NCI-H345 treated with DMSO at 0.1 percent for 48 hours (cell line): ENCODE measurements at regions not wholly inside any gene's neighbourhood (a gene's known extent, or its start where the extent isn't known, plus 50 kb on each side); places are given as distances from the start of the nearest gene placed in this dataset.
A peak's percentile ranks its signal among the peaks of the same experiment; 100 is the strongest.
"Not testable (repeated sequence)": the region's sequence is repeated elsewhere in the genome, so short reads cannot be mapped to it uniquely, and the experiment has no call there.

Experiments used
- DNase-seq: peaks from one replicate; lab custom pipeline; 2025; ENCODE audit not compliant: unreplicated experiment; lab: John Stamatoyannopoulos, UW

DNA sequence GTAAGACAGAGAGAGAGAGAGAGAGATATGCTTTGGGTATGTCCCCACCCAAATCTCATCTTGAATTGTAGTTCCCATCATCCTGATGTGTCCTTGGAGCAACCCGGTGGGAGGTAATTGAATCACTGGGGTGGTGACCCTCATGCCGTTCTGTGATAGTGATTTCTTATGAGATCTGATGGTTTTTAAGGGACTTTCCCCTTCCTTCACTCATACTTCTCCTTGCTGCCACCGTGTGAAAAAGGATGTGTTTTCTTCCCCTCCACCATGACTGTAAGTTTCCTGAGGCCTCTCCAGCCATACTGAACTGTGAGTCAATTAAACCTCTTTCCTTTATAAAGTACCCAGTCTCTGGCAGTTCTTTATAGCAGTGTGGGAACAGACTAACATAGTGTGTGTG, 60.3 kb downstream of the EOMES start:
- DNase-seq: no peak

DNA sequence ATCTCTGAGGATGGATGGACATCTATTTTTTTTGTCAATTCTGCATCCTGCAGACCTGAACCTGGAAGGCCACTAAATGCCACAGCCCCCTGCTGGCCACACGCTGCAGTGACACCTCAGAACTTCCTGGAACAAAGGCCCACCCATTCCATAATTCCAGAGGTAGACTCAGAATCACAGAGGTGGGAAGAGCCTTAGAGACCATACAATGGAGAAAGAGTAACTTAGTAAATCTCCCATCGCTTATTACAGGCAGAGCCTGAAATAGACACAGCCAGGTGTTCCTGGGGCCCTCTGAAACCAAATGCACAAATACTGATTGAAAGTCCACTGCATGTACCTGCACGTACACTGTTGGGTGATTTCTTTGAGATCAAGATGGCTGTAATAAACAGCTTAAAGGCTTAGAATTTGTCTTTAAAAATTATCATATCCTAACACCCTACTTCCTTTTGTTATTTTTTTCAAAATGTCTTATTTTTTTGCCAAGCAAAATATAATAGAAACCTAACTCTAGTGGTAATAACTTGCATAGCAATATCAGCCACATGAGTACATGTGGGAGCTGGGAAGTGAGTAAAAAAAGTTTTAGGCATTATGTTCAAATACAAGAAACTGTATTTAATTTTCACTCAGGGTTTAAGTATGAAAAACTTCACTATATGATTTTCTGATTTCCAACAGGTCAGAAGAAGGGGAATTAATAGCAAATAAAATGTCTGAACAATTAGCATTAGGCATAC, 62.7 kb downstream of the EOMES start:
- no peak for DNase-seq

DNA sequence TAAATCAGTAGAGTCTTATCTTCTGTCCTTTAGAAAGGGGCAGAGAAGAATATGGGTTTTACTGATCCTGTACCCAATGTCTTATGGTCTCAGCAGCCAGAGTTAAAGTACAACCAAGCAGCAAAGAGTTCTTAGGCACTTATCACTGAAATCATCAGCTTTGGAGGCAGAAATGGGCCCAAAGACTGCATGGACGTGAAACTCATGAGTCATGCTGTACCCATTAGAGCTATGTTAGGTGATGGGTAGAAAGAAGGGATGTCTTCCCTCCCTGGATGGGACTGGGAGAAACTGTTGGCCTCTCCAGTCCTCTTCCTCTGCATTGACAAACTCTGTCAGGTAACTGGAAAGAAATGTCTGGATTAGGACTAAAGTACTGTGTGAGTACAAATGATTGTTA, 63.4 kb downstream of the EOMES start:
- no peak for DNase-seq

DNA sequence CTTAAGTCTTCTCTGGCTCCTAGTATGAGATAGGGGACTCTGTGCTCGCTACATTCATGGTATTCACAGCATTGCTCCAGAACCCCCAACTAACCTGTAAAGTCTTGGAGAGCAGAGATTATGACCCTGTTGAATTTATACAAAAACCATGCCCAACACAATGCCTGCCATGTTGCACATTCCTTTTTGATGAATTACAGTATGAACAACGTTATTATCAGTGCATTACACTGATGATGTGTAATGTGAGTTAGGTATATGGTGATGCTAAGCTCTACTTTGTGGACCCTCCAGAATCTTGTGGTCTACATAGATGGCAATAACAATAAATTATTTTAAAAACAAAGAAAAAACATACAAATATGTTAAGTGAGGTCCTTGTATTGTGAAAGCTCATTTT, 64.3 kb downstream of the EOMES start:
- no peak for DNase-seq

DNA sequence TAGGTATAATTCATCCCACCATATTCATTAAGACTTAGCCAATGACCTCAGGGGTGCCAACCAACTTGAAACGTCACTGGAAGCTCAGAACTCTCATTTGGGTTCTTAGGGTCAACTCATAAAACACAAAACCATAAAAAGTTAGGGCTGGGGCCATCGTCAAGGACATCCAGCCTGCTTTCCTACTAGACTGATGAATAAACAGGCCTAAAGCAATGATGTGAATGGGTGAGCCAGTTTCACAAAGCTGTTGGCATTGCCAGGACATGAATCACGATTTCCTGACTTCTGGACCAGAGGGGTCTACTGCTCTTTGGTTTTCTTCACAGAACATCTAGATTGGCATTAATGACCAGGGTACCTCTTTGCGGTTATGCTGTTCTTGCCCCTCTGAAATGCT, 64.7 kb downstream of the EOMES start:
- DNase-seq: no peak

DNA sequence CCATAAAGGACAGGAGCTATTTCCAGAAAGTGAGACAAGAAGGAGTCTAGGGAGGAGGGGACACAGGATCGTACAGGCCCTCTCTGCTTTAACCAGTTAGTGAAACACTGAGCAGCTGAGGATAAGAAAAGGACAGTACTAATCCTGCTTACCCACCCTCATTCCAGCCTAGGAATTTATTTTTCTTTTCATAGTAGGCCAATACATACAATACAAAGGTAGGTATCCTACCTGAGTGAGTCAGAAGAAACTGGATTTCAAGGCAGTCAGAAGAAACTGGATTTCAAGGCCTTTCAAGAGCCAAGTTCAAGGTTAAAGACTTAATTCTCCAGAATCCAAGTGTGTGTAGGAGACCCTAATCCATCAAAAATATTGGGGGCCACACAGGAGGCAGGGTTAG, 65.3 kb downstream of the EOMES start:
- DNase-seq: no peak

DNA sequence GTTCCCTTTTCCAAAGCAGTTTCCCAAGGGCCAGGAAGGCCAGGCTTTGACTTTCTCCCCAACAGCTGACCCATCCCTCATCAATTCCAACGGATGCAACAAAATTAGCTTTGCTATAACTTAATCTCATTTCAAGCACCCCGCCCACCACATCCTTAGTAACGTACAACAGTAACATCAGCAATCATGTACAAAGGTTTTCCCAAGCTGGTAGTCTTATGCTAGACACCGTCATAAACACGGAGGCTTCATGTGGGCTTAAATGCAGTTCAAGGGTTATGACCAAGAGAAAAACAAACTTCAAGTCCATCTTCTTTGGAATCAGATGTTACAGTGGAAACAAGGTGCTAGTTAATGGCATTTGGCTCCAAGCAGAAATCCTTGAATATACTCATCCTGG, 66.6 kb downstream of the EOMES start:
- no peak for DNase-seq

DNA sequence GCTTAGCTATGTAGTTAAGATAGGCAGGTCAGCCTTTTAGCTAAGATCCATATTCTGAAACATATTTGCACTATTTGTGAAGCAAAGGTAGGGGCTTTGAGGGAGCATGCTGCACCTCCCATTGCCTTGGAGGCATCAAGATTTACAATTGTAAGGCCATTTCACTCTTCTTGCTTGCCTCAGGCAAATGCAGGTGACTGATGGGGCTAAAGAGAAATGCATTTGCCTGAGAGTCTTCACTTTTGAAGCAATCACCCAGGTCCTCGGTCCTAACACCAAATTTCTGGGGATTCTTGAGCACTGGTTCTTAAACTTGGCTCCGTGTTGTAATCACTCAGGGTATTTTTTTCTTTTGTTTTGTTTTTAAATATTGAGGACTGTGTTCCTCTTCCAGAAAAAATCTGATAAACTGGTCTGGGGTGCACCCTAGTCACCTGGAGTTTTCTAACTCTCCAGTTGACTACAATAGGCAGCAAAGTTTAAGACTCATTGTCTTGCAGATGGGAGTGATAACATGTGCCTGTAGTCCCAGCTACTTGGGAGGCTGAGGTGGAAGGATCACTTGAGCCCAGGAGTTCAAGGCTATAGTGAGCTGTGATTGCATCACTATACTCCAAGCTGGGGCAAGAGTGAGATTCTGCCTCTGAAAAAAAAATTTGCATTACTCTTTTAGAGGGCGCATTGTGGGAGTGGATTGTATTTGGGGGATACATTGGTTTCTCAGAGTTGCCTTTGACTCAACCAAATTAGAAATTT, 68.1 kb downstream of the EOMES start:
- no peak for DNase-seq

DNA sequence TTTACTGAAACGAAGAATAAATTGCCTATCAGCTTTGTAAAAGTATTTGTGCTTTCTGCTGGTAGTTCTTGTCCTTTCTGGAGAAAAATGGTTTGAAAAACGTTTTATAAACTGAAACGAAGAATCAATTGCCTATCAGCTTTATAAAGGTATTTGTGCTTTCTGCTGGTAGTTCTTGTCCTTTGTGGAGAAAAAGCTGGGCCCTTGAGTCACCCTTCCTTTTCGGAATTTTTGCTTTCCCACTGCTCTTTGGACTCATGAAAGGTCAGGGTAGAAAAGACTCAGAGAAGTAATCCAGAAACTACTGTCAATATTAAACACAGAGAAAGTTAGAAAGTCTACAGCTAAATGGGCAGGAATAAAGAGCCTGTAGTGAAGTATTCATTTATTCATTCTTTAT, 72.8 kb downstream of the EOMES start:
- no peak for DNase-seq

DNA sequence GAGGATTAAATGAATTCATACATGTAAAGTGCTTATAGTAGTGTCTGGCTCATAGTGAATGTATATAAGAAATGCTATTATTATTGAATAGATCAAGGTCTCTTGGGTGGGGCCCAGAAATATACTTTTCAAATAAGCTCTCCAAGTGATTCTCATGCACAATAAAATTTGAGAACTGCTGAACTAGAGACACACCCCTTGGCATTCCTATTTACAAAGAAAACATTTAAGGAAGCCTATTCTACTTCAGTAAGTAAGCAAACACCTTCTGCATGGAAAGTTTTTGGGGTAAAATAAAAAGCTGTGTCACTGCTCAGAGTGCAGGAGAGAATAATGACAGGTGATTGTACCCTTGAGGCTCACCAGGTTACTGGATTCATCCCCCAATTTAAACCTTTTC, 75.2 kb downstream of the EOMES start:
- no peak for DNase-seq

DNA sequence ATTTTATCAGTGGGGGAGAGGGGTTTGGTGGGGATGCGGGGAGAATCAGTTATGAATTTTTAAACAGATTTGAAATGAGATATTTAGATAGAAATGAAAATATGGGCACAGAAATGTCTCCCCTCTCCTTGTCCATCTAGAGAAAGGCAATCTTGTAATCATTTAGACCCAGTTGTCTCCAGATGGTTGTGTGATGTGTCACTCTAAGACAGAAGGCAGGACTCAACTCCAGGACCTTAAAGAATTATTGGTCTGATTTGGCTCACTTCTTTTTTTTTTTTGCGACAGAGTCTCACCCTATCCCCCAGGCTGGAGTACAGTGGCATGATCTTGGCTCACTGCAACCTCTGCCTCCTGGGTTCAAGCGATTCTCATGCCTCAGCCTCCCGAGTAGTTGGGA, 77.2 kb downstream of the EOMES start:
- DNase-seq: no peak

DNA sequence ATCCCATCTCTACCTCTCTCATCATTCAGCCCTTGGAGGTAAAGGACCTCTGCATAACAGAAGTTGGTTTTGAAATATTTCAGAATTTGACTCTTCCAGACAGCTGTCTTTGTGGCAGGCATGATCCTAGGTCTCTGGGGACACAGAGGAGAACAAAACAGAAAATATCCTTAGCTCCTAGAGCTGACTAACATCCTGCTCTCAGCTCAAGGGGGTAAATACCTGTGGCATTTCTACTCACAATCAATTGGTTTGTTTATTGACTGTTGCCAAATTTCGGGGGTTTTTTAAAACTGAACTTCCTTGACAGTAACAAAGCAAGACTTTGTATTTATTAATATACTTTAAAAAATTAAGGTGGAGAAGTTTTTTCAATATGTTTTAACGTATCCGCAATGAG, 78.8 kb downstream of the EOMES start:
- no peak for DNase-seq

DNA sequence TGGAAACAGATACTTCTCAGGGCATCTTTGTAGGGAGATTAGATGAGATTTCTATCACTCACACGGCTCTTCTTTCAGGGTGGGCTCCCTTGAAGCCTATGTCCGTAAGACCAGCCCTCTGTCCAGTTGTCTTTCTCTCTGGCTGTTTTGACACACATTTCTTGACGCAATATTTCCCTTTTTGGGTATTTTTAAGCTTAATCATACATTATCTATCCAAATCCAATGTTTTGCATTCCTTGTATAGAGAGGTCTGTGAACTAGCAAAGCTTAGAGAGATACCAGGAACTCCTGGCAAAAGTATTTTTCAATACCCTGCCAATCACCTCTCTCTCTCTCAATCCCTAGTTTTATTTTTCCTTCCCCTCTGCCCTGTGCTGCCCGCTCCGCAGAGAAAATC, 79.3 kb downstream of the EOMES start:
- no peak for DNase-seq

DNA sequence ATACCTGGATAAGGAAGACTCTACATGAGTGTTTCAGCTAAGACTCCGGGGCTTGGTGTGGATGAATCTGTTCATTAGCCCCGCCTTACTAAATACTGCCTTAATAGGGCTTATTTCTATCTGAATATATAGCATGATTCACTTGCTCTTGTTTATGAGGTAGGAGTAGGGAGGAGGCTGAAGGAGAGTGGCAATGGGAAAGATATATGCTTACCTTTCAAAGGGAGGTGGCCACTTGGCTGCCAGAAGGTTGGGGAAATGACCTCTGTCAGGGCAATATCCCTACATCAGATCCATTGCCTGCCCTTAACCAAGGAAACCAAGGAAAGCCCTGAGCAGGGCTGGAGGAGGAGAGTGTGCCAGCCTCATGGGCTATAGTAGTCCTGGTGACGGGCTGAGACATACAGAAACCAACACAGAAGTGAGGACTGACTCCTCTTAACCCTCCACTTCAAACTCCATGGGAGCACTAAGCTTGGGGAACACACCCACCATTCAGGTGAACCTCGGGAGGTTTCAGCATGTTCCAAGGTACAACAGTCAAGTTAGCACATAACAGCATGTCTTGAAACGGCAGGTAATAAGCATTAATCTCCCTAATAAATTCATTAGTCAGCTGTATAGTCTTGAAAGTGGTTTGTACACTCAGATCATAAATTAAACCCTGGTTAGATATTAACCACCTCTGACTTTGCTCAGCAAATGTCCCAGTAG, 80.1 kb downstream of the EOMES start:
- DNase-seq: no peak

DNA sequence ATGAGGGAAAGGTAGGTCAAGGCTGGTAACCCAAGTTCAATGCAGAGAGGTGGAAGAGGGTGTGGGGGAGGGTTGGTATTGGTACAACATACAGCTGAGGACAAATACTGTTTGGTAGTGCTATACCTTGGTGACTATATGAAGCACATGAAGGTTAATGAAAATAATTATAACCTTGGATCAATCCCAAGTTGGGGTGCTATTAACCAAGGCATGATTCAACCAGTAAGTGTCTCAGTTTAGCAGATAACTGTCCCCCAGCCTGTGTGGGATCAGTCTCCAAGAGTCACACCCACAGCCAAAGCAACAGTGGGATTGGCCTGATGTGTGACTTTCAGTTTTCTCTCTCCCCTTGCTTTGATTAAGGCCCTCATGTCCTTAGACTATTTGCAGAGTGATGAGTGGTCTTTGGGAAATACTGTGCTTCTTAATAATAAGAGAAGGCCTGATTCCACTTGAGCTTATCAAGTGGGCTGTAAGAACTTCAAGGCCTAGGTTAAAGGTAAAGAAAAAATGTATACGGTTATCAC, 80.8 kb downstream of the EOMES start:
- DNase-seq: no peak

DNA sequence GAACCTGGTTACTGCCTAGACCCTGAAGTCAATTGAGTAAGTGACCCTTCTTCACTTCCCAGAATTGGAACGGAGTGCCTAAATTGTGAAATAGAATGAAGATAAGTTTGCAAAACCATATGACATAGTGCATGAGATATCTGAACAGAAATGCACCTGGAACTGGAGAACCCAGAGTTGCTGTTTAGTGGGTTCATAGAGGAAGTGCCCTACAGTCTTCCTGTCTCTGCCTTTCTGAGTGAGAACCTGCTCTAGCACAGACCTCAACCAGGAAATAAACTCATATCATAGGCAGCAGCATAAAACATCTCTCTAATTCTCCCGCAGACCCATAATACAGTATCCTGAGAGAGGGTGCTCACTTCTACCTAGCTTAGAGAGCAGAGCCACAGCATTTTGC, 82.9 kb downstream of the EOMES start:
- no peak for DNase-seq

DNA sequence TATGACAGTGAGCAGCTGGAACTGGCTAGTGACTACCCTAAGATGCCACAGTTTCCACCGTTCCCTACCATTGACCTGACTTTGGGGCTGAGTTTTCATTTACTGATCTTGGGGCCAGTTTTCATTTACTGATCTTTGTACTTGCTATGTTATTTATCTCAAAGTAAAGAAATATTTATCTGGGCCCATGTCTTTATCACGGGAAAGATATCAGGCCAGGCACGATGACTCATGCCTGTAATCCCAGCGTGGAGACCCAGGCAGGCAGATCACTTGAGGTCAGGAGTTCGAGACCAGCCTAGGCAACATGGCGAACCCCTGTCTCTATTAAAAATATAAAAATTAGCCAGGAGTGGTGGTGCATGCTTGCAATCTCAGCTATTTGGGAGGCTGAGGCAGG, 83.5 kb downstream of the EOMES start:
- no peak for DNase-seq

DNA sequence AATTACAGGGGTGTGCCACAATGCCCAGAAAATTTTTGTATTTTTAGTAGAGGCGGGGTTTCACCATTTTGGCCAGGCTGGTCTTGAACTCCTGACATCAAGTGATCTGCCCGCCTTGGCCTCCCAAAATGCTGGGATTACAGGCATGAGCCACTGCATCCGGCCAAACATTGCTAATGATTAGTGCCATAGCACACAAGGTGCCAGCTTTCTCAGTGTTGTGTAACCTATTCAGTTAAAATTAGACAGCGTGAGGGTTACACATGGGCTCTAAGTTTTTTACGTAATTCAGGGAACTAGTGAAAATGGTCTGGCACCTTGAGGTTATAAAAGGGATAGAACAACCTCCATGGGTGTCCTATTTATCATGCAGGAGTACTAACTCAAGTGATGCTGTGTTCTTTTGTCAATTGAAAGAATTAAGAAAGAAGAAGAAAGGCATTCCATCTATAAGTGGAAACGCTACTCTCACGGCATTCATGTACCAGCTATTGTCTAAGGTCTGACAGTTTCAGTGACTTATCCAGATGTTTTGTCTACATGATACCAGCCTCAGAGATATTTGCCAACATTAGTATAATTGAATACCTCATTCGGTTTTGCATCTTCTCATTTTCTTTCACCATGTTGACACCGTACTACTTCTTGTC, 84.7 kb downstream of the EOMES start:
- DNase-seq: no peak

DNA sequence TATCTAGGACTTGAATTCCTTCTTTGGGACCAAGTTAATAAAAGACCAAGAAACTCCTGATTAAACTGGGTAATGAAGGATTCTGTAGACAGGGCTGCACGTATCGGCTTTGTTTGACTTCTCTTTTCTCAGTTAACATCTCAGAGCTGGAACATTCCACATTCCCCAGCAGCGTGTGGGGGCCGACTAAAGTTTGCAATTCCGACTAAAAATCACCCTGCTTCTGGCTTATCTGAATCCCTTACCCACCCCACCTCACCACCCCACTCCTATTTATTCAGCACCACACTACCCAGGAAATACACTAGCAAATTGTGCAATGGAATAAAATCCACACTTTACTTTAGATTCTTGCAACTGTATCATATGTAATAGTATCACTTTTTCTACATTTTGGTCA, 87.1 kb downstream of the EOMES start:
- DNase-seq: not testable (repeated sequence)

DNA sequence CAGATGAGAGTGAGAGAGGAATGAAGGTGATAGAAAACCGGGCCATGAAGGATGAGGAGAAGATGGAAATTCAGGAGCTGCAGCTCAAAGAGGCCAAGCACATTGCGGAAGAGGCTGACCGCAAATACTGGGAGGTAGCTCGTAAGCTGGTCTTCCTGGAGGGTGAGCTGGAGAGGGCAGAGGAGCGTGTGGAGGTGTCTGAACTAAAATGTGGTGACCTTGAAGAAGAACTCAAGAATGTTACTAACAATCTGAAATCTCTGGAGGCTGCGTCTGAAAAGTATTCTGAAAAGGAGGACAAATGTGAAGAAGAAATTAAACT, 88.9 kb downstream of the EOMES start:
- no peak for DNase-seq

DNA sequence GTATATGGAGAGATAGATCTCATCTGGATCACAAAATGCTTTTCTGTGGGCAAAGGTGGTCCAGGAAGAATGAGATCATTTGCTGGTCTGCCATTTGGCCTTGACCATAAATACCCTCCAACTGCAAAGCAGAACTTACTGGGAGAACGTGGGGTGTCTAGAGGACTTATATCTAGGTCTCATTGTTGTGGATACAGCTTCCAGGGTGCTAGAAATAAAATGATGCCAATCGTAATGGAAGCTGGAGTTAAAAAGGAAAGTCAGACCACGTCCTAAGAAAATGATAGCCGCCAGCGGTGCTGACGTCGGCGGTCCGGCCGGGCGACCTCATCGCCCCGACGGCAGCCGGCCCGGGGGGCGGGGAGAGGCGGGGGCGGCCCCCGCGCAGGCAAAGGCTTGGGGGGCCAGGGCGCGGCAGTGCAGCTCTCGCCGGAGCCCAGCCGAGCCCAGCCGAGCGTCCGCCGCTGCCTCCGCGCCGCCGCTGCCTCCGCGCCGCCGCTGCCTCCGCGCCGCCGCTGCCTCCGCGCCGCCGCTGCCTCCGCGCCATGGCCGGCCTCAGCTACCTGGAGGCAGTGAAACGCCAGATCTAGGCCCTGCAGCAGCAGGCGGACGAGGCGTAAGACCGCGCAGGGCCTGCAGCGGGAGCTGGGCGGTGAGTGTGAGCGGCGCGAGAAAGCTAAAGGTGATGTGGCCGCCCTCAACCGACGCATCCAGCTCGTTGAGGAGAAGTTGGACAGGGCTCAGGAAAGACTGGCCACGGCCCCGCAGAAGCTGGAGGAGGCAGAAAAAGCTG, 89.5 kb downstream of the EOMES start:
- DNase-seq: peak; percentile 19
